IMR-90 (cell line): ENCODE measurements at regions not wholly inside any gene's neighbourhood (a gene's known extent, or its start where the extent isn't known, plus 50 kb on each side); places are given as distances from the start of the nearest gene placed in this dataset.

Experiments used
- BHLHE40 ChIP-seq: fragments of 150-350 bp; IDR thresholded peaks from 2 replicates; pipeline ENCODE4 v1.6.1; 2016; ENCODE audit warnings: mild to moderate bottlenecking, low read depth, low read length
- CHD1 ChIP-seq: IDR thresholded peaks from 2 replicates; pipeline ENCODE4 v1.6.1; 2012; ENCODE audit warnings: low read depth, low read length, improper control_type of control experiment
- ELK1 ChIP-seq: fragments of 150-350 bp; IDR thresholded peaks from 2 replicates; pipeline ENCODE4 v1.6.1; 2016; ENCODE audit warnings: low read depth, mild to moderate bottlenecking, low read length, moderate library complexity, borderline replicate concordance
- NFE2L2 ChIP-seq: fragments of 150-350 bp; IDR thresholded peaks from 2 replicates; pipeline ENCODE4 v1.6.1; 2016; ENCODE audit warnings: low read depth, mild to moderate bottlenecking, low read length
- POLR2A ChIP-seq: IDR thresholded peaks from 2 replicates; pipeline ENCODE4 v1.6.1; 2012; ENCODE audit warnings: mild to moderate bottlenecking, low read depth, low read length
- RAD21 ChIP-seq: IDR thresholded peaks from 2 replicates; pipeline ENCODE4 v1.6.1; 2012; ENCODE audit warnings: low read length, improper control_type of control experiment
- RCOR1 ChIP-seq: IDR thresholded peaks from 2 replicates; pipeline ENCODE4 v1.6.1; 2012; ENCODE audit warnings: mild to moderate bottlenecking, low read length, improper control_type of control experiment; ENCODE audit not compliant: insufficient replicate concordance
- RFX5 ChIP-seq: IDR thresholded peaks from 2 replicates; pipeline ENCODE4 v1.8.0; 2012; ENCODE audit warnings: low read depth, mild to moderate bottlenecking, low read length, moderate library complexity
- SMC3 ChIP-seq: fragments of 150-350 bp; IDR thresholded peaks from 2 replicates; pipeline ENCODE4 v1.6.1; 2016; ENCODE audit warnings: low read depth, mild to moderate bottlenecking, antibody characterized with exemption, low read length, moderate library complexity
- TF ChIP-seq, protein P1 (sequence below): conservative IDR thresholded peaks from 2 replicates; pipeline ENCODE4 v1.5.1; 2012; ENCODE audit warnings: mild to moderate bottlenecking, low read depth, low read length, improper control_type of control experiment
- TF ChIP-seq, protein P2 (sequence below): fragments of 150-350 bp; IDR thresholded peaks from 2 replicates; pipeline ENCODE4 v1.6.1; 2017; ENCODE audit warnings: mild to moderate bottlenecking, antibody characterized with exemption, low read length, low read depth

DNA sequence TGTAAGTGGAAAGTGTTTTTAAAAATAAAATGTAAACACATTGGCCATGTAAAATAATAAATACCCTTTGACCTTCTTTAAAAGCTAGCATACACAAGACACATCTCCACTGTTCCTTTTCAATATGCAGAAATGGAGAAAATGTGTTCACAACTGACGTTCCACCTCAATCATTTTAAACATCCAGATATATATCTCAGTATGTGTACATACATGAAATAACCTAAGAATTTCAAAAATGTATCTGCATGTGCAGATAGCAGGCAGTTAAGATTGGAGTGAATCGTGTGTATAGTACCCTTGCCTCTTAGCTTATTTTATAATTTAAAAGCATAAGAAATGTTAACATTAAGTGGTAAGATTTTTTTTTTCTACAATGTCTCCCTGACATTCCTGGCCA, 406.2 kb upstream of the FLRT2 start:
- TF ChIP-seq, protein P1, sequence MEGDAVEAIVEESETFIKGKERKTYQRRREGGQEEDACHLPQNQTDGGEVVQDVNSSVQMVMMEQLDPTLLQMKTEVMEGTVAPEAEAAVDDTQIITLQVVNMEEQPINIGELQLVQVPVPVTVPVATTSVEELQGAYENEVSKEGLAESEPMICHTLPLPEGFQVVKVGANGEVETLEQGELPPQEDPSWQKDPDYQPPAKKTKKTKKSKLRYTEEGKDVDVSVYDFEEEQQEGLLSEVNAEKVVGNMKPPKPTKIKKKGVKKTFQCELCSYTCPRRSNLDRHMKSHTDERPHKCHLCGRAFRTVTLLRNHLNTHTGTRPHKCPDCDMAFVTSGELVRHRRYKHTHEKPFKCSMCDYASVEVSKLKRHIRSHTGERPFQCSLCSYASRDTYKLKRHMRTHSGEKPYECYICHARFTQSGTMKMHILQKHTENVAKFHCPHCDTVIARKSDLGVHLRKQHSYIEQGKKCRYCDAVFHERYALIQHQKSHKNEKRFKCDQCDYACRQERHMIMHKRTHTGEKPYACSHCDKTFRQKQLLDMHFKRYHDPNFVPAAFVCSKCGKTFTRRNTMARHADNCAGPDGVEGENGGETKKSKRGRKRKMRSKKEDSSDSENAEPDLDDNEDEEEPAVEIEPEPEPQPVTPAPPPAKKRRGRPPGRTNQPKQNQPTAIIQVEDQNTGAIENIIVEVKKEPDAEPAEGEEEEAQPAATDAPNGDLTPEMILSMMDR, result no peak
- TF ChIP-seq RAD21, result no peak
- no peak for TF ChIP-seq ELK1
- TF ChIP-seq SMC3, result no peak
- TF ChIP-seq RCOR1, result no peak
- TF ChIP-seq, protein P2, sequence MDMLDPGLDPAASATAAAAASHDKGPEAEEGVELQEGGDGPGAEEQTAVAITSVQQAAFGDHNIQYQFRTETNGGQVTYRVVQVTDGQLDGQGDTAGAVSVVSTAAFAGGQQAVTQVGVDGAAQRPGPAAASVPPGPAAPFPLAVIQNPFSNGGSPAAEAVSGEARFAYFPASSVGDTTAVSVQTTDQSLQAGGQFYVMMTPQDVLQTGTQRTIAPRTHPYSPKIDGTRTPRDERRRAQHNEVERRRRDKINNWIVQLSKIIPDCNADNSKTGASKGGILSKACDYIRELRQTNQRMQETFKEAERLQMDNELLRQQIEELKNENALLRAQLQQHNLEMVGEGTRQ, result no peak
- TF ChIP-seq POLR2A, result no peak
- TF ChIP-seq RFX5, result no peak
- TF ChIP-seq NFE2L2, result no peak
- no peak for TF ChIP-seq CHD1
- TF ChIP-seq BHLHE40, result no peak
